Muscle layer of duodenum (tissue), 2 donors: ENCODE measurements at regions not wholly inside any gene's neighbourhood (a gene's known extent, or its start where the extent isn't known, plus 50 kb on each side); places are given as distances from the start of the nearest gene placed in this dataset.
"Not testable (repeated sequence)": the region's sequence is repeated elsewhere in the genome, so short reads cannot be mapped to it uniquely, and the experiment has no call there.

Experiments used
- H3K27ac ChIP-seq: one replicate; pipeline ENCODE4 v1.7.0; 2013; ENCODE audit warnings: mild to moderate bottlenecking, low read length
- H3K27me3 ChIP-seq: one replicate; pipeline ENCODE4 v1.7.0; 2013; ENCODE audit warnings: low read depth, mild to moderate bottlenecking, control low read depth, low read length
- H3K36me3 ChIP-seq, 2 donors: one replicate each; pipeline ENCODE4 v1.7.0; 2013; ENCODE audit warnings: low read length in 2 of 2, control low read depth in 1 of 2, mild to moderate bottlenecking in 1 of 2; ENCODE audit not compliant: insufficient read depth in 2 of 2, control insufficient read depth in 1 of 2
- H3K4me1 ChIP-seq, 2 donors: one replicate each; pipeline ENCODE4 v1.7.0; 2013; ENCODE audit warnings: low read length in 2 of 2, mild to moderate bottlenecking in 2 of 2, control low read depth in 1 of 2, moderate library complexity in 1 of 2; ENCODE audit not compliant: insufficient read depth in 2 of 2, control insufficient read depth in 1 of 2
- H3K4me3 ChIP-seq, 2 donors: one replicate each; pipeline ENCODE4 v1.7.0; 2013; ENCODE audit warnings: low read length in 2 of 2, low read depth in 1 of 2, mild to moderate bottlenecking in 1 of 2
- H3K9me3 ChIP-seq, 2 donors: one replicate each; pipeline ENCODE4 v1.7.0; 2013; ENCODE audit warnings: low read length in 2 of 2, control low read depth in 1 of 2, mild to moderate bottlenecking in 1 of 2; ENCODE audit not compliant: control insufficient read depth in 1 of 2
- donor health status: healthy.

DNA sequence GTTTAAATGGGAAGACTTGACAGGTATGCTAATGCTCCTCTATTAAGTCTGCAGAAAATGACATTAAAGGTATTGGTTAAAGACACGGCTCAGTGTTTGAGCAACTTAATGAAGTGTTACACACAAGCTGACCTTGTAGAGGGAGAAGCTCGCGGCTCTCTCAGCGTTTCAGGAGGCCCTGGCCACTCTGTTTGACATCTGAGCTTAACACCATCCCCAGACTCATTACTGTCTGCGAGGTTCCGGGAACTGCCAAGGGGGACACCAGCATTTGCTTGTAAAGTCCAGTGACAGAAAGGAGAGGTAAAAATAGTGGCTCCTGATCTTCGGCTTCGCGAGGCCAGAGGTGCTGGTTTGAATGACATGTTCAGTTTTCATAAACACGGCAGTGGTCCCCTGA lies 540.7 kb upstream of the CADM1 start:
- Histone ChIP-seq H3K27me3 (no peaks in the 10 kb centered on the region), H3K4me3 (no peak overlapping the region), H3K4me1 (no peaks in the 10 kb centered on the region)

DNA sequence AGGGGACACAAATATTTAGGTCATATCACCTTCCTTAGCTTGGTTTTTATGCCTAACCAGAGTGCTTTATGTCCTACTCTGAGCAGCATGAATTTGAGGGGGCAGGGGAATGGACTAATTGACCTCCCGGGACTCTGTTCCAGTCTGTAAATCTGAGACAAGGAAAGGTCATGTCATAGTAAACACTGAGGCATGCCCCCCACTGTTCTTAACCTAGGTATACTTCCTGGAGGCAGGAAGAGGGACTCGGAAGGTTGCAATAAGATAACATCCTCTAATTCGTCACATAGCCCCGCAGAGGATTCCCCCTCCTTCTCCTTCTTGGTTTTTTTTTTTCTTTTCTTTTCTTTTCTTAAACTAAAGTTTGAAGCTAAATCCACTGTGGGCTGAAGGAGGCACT lies 540.3 kb upstream of the CADM1 start:
- H3K4me3 ChIP-seq, result no peak overlapping the region
- H3K9me3 ChIP-seq, result no peaks in the 10 kb centered on the region
- H3K27ac ChIP-seq, result no peak overlapping the region
- H3K36me3 ChIP-seq, result no peaks in the 10 kb centered on the region
- no peaks in the 10 kb centered on the region for H3K4me1 ChIP-seq
- no peaks in the 10 kb centered on the region for H3K27me3 ChIP-seq

More for the DNA sequence above, 540.7 kb upstream of the CADM1 start:
- H3K36me3 ChIP-seq, result no peaks in the 10 kb centered on the region
- no peak overlapping the region for H3K27ac ChIP-seq
- H3K9me3 ChIP-seq, result no peaks in the 10 kb centered on the region

DNA sequence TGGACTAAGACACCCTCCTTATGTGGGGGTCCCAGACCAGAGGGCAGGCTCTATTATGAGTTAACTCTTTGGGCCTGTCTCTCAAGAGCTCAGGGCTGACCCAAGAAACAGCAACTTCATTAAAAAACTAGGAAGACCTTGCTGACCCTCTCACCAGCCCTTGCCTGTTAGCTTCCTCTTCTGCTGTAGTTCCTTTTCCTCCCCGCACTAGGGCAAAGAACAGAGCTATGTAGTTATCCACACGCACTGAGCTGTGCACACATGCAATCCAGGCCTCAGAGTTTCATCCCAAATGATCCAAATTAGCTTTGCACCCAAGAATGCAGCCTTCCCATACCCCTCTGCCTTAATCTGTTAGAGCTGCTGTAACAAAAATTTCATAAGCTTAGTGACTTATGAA lies 539.6 kb upstream of the CADM1 start:
- Histone ChIP-seq H3K27me3 (no peaks in the 10 kb centered on the region), H3K27ac (no peak overlapping the region), H3K4me1 (no peaks in the 10 kb centered on the region), H3K36me3 (no peaks in the 10 kb centered on the region), H3K9me3 (no peaks in the 10 kb centered on the region), H3K4me3 (no peak overlapping the region)

DNA sequence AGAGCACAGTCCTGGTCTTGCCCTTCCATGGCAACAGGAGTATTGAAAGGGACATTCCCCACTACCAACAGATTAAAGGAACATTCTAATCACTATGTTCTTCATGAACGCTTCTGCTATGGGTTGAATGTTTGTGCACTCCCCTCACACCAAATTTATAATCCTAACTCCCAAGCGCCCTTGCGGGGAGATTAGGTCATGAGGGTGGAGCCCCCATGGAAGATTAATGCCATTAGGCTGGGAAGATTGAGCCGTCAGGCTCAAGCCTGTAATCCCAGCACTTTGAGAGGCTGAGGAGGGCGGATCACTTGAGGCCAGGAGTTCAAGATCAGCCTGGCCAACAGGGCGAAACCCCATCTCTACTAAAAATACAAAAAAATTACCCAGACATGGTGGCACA lies 538.8 kb upstream of the CADM1 start:
- not testable (repeated sequence) for H3K36me3 ChIP-seq, H3K4me3 ChIP-seq, H3K27me3 ChIP-seq, H3K4me1 ChIP-seq, H3K27ac ChIP-seq, H3K9me3 ChIP-seq

DNA sequence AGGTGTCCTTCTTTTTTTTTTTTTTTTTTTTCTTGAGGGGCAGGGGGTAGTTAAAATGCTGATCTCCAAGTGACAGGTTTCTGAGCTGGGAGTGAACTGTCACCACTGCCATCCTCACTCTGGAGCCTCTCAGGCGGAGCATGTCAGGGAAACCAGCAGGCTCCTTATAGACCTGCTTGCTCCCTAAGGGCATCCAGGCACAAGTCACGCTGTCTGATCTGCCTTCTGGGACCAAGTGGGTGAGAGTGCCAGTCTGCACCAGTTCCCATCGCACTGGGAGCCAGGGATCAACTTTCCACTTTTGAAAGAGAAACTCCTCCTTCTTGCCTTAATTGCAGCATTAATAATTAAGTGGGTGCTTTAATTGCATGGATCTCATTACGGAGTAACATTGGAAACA lies 537.9 kb upstream of the CADM1 start:
- Histone ChIP-seq H3K27me3 (no peaks in the 10 kb centered on the region), H3K4me3 (no peak overlapping the region), H3K9me3 (no peaks in the 10 kb centered on the region), H3K4me1 (no peaks in the 10 kb centered on the region), H3K27ac (no peak overlapping the region), H3K36me3 (no peaks in the 10 kb centered on the region)

DNA sequence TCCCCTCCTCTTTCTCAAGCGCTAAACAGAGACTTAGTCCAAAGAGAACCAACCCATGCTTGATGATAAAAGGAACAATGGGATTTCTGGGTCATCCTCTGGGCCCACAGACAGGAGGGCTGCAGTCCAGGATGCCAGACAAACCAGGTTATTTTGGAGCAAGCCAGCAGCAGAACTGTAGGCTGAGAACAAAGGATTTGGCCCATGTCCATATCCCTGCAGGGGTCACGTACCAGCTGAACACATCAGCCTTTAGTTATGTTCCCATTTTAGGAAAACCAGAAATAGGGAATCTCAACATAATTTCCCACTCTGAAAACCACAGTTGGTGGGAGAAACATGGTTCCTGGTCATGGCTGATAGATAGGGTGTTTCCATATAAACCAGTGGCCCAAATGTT lies 533.6 kb upstream of the CADM1 start:
- H3K4me3 ChIP-seq, result no peak overlapping the region
- no peak overlapping the region for H3K27ac ChIP-seq
- no peaks in the 10 kb centered on the region for H3K27me3 ChIP-seq
- H3K4me1 ChIP-seq, result no peaks in the 10 kb centered on the region
- no peaks in the 10 kb centered on the region for H3K36me3 ChIP-seq
- no peaks in the 10 kb centered on the region for H3K9me3 ChIP-seq

DNA sequence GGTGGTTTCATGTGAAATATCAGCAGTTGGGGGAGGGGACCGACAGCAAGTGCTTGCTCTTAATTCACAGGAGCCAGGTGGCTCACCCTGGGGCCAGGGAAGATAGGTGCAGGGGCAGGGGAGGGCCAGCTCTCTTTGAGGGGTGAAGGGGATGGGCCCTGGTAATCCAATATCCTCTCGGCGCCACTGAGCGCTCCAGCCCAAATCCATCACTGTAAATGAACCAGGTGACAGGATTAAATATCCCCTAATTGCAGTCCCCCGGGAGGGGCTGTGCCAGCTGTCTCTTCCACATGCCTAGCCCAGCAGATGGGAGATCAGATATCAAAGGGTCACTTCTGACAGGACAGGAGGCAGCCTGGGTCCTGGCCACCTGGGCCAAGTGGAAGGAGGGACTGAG lies 531.8 kb upstream of the CADM1 start:
- no peak overlapping the region for H3K4me3 ChIP-seq
- no peaks in the 10 kb centered on the region for H3K36me3 ChIP-seq
- no peaks in the 10 kb centered on the region for H3K4me1 ChIP-seq
- no peaks in the 10 kb centered on the region for H3K27me3 ChIP-seq
- no peak overlapping the region for H3K27ac ChIP-seq
- no peaks in the 10 kb centered on the region for H3K9me3 ChIP-seq

DNA sequence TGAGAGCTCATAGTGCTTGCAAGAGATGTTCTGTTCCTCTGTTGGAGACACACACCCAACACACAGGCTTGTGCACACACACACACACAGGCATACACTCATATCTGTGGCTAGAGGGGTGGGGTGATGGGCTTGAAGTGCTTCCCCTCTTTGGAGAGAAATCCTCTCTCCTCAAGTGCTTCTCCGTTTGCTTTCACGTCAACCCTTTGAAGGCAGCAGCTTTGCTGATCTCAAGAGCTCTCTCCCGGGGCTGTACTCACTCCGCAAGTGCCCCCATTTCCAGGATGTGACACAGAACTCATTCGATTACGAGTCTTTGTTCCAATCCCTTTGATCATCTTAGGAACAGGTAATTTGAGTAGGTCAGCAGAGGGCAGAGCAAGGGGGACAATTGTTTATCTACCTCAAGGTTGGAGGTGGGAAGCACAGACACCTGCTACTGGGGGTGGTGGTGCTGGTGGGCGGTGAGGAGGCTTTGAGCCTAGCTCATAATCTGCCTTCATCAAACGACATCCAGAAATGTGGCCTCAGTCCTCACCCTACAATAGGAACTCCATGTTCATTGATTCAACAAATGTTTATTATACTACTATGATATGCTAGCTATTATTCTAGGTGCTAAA lies 529.8 kb upstream of the CADM1 start:
- H3K4me1 ChIP-seq, result no peaks in the 10 kb centered on the region
- H3K9me3 ChIP-seq, result no peaks in the 10 kb centered on the region
- no peaks in the 10 kb centered on the region for H3K36me3 ChIP-seq
- no peaks in the 10 kb centered on the region for H3K27me3 ChIP-seq
- no peak overlapping the region for H3K27ac ChIP-seq
- no peak overlapping the region for H3K4me3 ChIP-seq

DNA sequence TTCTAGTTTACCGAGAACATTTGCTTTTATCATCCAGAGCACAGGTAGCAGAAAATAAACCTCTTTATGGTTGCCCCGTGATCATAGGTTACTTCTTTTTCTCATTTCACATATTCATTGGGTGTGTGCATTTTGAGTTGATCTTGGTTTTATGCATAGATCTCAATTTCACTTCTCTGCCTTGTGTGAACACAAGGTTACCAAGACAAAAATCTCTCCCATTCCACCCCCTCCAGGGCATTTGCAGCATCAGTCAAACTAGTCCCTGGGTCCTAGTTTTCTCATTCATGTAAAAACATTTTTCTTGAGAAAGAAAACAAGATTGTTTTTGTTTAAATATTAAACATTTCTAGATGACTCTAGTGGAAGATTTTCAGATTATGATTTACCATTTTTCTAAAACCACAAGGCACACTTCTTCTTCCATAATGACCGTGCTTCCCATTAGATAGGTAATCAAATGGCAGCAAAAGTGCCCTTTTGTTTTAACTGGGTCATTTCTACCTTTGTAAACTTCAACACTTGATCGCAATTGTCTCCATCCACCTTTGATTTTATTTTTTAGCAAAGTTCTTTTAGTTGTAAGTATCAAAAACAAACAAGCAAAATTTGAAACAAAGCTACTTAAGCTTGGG lies 526.6 kb upstream of the CADM1 start:
- Histone ChIP-seq H3K4me1 (no peaks in the 10 kb centered on the region), H3K4me3 (no peak overlapping the region), H3K9me3 (peaks cover 0 to under 1% of the 10 kb centered on the region in 2 donors), H3K36me3 (no peaks in the 10 kb centered on the region), H3K27ac (no peak overlapping the region), H3K27me3 (no peaks in the 10 kb centered on the region)

DNA sequence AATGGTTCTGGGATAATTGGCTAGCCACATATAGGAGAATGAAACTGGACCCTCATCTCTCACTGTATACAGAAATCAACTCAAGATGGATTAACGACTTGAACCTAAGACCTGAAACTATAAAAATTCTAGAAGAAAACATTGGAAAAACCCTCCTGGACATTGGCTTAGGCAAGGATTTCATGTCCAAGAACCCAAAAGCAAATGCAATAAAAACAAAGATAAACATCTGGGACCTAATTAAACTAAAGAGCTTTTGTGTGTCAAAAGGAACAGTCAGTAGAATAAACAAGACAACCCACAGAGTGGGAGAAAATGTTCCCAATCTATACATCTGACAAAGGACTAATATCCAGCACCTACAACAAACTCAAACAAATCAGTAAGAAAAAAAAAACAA lies 524.3 kb upstream of the CADM1 start:
- not testable (repeated sequence) for H3K4me3 ChIP-seq

DNA sequence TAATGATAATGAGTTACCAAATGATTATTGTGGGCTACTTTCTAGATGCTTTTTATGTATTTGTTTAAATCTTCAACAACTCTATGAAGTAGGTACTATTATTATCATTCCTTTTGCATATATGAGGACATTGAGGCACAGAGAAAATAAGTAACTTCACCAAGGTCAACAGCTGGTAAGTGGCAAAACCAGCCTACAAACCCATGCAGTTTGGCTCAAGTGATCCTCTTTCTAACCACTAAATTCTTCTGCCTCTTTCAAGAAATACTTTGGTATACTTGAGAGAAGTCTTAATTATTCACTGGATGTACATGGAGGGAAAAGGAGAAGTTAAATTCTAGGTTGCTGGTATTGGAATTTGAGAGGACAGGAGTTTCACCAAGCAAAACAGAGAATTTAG lies 495.2 kb upstream of the CADM1 start:
- peaks cover 0 to 3% of the 10 kb centered on the region in 2 donors for H3K9me3 ChIP-seq
- no peak overlapping the region for H3K4me3 ChIP-seq
- H3K27ac ChIP-seq, result no peak overlapping the region
- no peaks in the 10 kb centered on the region for H3K27me3 ChIP-seq
- no peaks in the 10 kb centered on the region for H3K36me3 ChIP-seq
- H3K4me1 ChIP-seq, result no peaks in the 10 kb centered on the region

More for the DNA sequence above, 524.3 kb upstream of the CADM1 start:
- not testable (repeated sequence) for H3K27ac ChIP-seq, H3K27me3 ChIP-seq, H3K9me3 ChIP-seq, H3K36me3 ChIP-seq, H3K4me1 ChIP-seq

DNA sequence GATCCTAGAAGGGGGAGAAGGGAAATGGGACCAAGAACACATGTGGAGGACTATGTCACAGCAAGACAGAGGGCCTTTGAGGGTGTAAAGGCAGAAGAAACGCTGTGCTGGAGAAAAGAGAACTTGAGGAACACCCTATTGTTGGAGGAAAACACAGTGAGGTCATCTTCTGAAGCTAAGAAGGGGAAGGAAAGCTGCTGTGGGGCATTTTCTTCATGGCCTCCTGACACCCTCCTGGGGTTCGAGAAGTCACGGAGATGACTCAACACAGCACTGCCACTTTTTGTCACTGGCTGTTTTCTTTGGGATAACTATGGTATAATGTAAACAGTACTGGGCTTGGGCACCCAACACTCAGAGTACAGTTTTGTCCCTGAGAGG lies 492.6 kb upstream of the CADM1 start:
- Histone ChIP-seq H3K9me3 (no peaks in the 10 kb centered on the region), H3K27me3 (no peaks in the 10 kb centered on the region), H3K36me3 (no peaks in the 10 kb centered on the region)

More for the DNA sequence above, 492.6 kb upstream of the CADM1 start:
- H3K27ac ChIP-seq, result no peak overlapping the region
- H3K4me1 ChIP-seq, result no peaks in the 10 kb centered on the region
- H3K4me3 ChIP-seq, result no peak overlapping the region
